ENCODE measurements at regions not wholly inside any gene's neighbourhood (a gene's known extent, or its start where the extent isn't known, plus 50 kb on each side); places are given as distances from the start of the nearest gene placed in this dataset.

DNA sequence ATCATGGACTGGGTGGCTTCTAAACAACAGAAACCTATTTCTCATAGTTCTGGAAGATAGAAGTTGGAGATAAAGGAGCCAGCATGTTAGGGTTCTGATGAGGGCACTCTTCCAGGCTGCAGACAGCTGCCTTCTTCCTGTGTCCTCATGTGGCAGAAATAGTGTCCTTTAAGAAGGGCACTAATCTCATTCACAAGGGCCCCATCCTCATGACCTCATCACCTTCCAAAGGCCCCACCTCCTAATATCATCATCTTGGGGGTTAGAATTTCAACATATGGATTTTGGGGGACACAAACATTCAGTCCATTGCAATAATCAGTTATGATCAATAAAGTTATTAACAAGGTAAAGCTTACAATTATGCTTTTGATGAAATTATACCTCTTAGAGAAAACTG is 130.8 kb upstream of the SLC22A23 start:
- DNase-seq (ENCODE audit: low spot score), result no peak

GRCh38 chr6:3585320-3585935 is 128.6 kb upstream of the SLC22A23 start:
- DNase-seq (ENCODE audit: low spot score), result no peak

- no peak for DNase-seq (ENCODE audit: low spot score)
Observed at GRCh38 chr6:3584606-3585005, 127.8 kb upstream of the SLC22A23 start.

- no peak for DNase-seq (ENCODE audit: low spot score)
Observed at GRCh38 chr6:3581469-3581868, 124.6 kb upstream of the SLC22A23 start.

- no peak for DNase-seq (ENCODE audit: low spot score)
Observed at GRCh38 chr6:3579652-3580175, 122.9 kb upstream of the SLC22A23 start.

- no peak for DNase-seq (ENCODE audit: low spot score)
Observed at GRCh38 chr6:3578981-3579380, 122.1 kb upstream of the SLC22A23 start.

DNA sequence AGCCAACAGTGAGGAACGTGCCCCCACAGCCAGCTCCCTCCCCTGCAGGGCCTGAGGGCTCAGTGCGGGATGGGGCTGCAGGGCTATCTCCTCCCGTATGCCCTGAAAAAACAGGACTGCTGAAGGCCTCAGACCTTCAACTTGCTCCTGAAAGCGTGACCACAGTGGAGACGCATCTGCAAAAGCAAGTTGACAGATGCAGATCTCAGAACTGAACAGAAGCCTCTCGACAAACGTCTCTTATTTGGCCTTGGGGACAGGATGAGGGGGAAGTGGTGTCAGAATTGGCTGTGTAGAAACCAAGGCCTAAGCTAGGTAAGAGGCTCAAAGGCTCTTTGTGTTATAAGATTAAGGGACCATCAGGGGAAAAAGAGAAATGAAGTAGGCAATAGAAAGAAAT is 120.7 kb upstream of the SLC22A23 start:
- no peak for DNase-seq (ENCODE audit: low spot score)

DNA sequence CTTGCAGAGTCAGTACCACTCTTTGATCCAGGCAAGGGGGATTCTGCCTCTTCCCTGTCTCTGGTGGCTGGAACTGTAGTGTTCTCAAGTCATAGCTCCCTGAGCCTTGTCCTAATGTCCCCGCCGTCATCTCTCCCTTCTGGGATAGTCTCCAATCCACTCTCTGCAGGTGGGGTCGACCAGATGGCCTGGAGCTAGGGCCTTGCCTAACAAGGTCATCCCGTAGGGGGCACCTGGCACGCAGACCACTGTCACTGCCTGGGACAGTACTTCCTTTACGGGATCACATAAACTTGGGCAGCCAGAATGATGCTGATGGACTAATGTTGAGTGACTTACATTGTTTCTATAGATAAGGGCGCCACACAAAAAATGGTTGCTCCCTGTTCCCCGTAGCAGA is 118.9 kb upstream of the SLC22A23 start:
- DNase-seq (ENCODE audit: low spot score), result no peak

DNA sequence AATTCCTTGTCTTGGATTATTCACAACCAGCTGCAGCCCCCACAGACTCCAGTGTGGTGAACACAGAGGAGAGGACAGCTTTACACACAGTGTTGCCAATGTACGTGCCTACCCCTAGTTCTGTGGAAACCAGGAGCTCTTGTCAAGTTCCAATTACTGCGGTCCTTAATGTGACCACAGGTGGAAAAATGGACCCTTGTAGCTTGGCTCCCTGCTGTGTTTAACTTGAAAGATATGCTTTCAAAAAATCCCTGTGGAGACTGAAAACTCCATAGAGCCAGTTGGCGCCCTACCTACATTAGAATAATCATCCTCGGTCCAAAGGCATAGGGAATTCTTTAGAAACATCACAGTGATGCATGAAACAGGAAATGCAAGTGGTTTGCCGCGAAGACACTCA is 118.3 kb upstream of the SLC22A23 start:
- no peak for DNase-seq (ENCODE audit: low spot score)

DNA sequence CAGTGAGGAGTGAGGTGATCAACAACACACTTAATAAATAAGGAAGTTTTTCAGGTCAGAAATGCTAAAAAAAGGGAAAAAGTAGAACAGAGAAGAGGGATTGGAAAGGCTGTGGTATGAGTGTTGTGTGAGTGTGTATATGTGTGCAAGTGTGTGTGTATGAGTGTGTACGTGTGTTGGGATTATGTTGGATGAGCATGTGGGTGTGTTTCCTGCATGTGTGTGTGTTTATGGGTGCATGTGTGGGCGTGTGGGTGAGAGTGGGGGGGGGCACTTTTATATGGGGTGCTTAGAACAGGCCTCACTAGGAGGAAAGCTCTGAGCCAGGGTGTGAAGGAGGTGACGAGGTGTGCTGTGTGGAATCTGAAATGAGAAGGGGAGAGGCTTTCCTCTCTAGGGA is 116.8 kb upstream of the SLC22A23 start:
- DNase-seq (ENCODE audit: low spot score), result no peak

GRCh38 chr6:3571836-3572235 is 115.0 kb upstream of the SLC22A23 start:
- DNase-seq (ENCODE audit: low spot score), result no peak

DNA sequence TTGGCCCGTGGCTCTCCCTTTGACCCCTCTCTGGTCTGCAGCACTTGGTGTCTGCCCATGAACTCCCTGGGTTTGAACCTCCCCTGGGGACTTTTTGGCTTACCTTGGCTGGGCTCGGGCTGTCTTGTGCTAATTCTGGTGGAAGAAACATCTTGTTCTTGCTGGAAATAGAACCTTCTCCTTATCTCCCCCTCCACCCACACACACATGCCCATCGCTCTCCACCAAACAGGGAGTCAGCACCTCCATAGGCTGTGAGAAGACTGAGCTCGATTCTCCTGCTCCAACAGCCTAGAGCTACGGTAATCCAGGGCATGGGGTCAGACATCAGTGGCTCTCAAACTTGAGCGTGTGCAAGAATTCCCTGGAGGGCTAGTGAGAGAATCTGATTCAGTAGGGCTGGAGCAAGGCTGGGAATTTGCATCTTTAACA is 114.4 kb upstream of the SLC22A23 start:
- no peak for DNase-seq (ENCODE audit: low spot score)

GRCh38 chr6:3569816-3570215 is 113.0 kb upstream of the SLC22A23 start:
- DNase-seq (ENCODE audit: low spot score), result no peak

DNA sequence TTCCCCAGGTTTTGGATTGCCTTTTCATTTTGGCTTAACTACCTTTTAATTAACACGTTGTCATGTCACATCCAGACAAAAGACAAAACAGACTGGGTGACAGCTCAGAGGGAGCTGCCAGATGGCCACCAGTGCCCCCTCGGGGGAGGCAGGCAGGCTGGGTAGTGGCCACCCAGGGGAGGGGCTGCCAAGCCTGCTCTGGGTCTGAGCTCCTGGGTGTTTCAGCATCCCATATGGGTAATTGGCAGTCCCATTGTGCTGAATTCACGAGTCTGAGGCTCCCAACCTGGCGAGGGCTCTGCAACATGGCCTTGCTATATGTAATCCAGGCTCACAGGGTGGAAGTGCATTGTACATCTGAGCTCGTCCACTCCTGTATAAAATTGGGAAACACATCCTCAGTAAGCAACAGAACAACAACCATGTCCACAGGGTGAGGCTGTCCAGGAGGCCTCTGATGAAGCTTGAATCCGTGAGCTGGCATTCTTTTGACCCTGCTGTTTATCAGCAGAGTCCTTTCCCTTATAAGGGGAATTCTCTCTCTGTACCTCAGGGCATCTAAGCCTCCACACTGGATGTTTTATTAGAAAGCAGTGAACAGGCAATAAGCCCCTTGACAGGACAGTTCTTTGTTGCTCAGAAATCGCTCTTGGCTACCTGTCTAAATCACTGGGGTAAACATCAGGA is 111.7 kb upstream of the SLC22A23 start:
- DNase-seq (ENCODE audit: low spot score), result no peak

DNA sequence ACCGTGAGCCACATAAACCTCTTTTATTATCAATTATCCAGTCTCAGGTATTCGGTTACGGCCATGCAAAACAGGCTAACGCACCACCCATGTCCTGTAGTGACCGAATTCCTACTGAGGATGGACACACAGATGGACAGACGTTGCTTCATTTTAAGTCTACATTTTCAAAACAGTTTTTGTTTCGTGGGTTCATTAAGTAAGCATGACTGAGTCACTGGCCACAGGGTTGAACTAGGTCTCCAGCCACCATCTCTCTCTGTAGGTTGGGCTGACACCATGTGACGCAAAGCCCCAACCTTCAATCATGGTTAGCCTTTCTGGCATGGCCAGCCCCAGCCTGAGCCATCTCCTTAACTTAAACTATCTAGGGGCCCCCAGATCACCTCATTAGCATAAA is 110.0 kb upstream of the SLC22A23 start:
- no peak for DNase-seq (ENCODE audit: low spot score)

DNA sequence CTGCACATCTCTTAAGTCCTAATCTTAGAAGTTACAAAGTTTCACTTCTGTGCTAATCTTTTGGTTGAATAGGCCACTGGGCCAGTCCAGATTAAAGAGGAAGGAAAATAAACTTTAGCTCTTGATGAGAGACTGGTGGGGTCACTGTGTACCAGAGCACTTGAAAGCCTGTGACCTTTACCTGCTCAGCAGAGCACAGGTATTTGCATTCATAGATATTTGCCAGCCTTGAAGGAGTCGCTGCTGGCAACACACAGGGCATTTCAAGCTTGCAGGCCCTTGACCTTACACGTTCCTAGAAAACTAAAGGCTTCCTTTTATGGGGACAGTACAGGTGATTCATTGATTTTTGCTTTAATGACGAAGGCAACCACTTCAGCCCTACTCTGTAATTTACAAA is 108.4 kb upstream of the SLC22A23 start:
- DNase-seq (ENCODE audit: low spot score), result no peak

DNA sequence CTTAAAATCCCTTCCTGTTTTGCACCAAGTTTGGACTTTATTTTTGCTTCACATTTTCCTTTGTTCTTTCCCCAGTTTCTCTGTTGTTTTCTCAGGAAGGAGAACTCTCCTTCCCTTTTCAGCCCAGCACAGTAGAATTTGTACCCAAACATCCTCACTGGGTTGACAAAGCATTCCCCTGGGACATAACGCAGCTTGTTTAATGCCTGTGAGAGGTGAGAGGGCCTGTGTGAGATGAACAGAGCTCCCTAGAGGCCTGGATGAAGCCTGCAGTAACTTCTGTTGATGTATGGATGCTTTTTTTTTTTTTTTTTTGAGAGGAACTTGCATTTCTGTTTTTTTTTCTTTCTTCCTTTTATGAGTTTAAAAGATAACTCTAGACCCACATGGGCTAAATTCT is 104.9 kb upstream of the SLC22A23 start:
- peak; percentile 55 for DNase-seq (ENCODE audit: low spot score)

DNA sequence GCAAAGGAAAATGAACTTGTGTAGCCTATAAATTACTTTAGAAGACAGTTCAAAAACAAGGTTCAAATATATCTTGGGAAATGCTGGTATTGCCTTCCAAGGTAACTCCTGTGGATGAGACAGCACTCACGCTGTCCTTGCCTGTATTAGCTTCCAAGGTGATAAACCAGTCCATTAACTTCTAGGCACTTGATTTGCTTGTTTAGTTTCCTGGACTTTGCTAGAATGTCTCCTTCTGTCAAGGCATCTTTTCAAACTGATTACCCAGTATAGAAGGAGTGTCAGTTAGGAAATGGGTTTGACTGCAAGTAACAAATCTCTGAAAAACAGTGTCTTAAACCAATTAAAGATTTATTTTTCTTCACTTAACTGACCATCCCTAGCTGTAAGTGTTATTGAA is 103.4 kb upstream of the SLC22A23 start:
- no peak for DNase-seq (ENCODE audit: low spot score)

- no peak for DNase-seq (ENCODE audit: low spot score)
Observed at GRCh38 chr6:3559561-3559960, 102.7 kb upstream of the SLC22A23 start.

DNA sequence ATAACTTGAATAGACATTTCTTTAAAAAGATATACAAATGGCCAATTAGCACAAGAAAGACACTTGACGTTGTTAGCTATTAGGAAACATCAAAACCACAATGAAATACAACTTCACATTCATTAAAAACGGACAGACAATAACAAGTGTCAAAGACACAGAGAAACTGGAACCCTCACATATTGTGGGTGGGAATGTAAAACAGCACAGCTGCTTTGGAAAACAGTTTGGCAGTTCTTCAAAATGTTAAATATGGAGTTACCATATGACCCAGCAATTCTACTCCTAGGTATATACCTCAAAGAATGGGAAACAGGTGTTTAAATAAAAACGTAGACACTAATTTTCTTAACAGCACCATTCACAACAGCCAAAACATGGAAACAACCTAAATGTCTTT is 100.5 kb upstream of the SLC22A23 start:
- DNase-seq (ENCODE audit: low spot score), result no peak

GRCh38 chr6:3553254-3553653 is 96.4 kb upstream of the SLC22A23 start:
- no peak for DNase-seq (ENCODE audit: low spot score)

DNA sequence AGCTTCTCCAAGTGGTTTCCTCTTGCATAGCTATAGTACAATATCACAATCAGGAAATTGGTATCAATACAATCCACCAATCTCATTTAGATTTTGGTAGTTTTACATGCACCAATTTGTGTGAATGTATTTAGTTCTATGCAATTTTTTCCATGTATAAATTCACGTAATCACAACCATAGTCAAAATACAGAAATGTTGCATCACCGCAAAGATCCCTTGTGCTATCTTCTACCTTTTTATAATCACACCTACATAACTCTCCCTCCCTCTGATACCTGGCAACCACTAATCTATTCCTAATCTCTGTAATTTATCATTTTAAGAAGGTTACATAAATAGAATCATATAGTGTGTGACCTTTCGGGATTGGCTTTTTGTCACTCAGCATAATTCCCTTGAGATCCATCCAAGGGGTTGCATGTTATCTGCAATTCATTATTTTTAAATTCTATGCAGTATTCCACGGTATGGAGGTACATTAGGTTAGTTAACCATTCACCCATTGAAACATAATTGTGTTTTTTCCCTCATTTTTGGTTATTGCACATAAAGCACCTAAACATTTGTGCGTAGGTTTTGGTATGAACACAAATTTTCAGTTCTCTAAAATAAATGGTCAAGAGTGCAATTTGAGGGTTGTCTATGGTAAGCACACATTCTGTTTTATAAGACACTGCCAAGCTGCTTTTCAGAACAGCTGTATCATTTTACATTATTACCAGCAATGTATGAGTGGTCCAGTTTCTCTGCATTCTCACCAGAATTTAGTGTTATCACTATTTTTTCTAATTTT is 95.1 kb upstream of the SLC22A23 start:
- no peak for DNase-seq (ENCODE audit: low spot score)

DNA sequence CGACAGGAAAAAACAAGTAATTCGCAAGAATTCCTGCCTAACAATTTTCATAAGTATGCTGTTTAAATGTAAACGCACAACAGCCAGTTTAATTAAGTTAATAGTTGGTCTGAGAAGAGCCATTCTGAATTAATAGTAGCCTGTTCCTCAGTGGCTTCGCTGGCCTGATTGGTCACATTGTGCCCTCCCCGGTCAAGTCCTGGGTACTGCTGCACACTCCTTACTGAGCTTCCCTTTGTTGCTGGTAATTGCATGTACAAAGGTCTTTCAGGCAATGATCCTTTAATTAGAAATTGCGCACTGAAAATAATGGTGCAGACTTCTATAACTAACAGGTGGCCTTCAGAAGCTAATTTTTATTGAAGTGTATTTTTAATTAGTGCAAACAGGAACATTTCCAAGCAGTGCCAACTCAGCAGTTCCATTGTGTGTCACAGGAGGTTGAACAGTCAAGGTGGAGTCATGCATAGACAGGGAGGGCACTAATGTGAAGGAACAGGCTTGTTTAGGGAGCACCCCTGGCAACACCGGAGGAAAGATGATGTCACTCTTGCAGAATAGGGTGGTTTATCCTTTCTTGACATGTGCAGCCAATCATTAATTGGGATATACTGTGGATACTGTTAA is 92.6 kb upstream of the SLC22A23 start:
- DNase-seq (ENCODE audit: low spot score), result no peak
